ENCODE measurements at regions not wholly inside any gene's neighbourhood (a gene's known extent, or its start where the extent isn't known, plus 50 kb on each side); places are given as distances from the start of the nearest gene placed in this dataset.

GRCh38 chr4:126386512-126386911 is 1071.8 kb downstream of the FAT4 start:
- no peak overlapping the region for H3K4me3 ChIP-seq (ENCODE audit: control insufficient read depth, low read depth, low read length)
- TF ChIP-seq CTCF (conservative IDR thresholded peaks at IDR 0.05; ENCODE audit: control insufficient read depth, insufficient read depth, low read depth, low read length): no peak
- DNase-seq (ENCODE audit: low read depth): peak; percentile 7

- no peak overlapping the region for H3K4me3 ChIP-seq (ENCODE audit: control insufficient read depth, low read depth, low read length)
- peak; percentile 36 for DNase-seq (ENCODE audit: low read depth)
- TF ChIP-seq CTCF (conservative IDR thresholded peaks at IDR 0.05; ENCODE audit: control insufficient read depth, insufficient read depth, low read depth, low read length): no peak
Observed at GRCh38 chr4:126395664-126396063, 1080.9 kb downstream of the FAT4 start.

GRCh38 chr4:126396121-126396520 is 1081.4 kb downstream of the FAT4 start:
- no peak for DNase-seq (ENCODE audit: low read depth)
- no peak overlapping the region for H3K4me3 ChIP-seq (ENCODE audit: control insufficient read depth, low read depth, low read length)
- no peak for TF ChIP-seq CTCF (conservative IDR thresholded peaks at IDR 0.05; ENCODE audit: control insufficient read depth, insufficient read depth, low read depth, low read length)

GRCh38 chr4:126396703-126397102 is 1081.9 kb downstream of the FAT4 start:
- no peak overlapping the region for H3K4me3 ChIP-seq (ENCODE audit: control insufficient read depth, low read depth, low read length)
- DNase-seq (ENCODE audit: low read depth): no peak
- no peak for TF ChIP-seq CTCF (conservative IDR thresholded peaks at IDR 0.05; ENCODE audit: control insufficient read depth, insufficient read depth, low read depth, low read length)

- TF ChIP-seq CTCF (conservative IDR thresholded peaks at IDR 0.05; ENCODE audit: control insufficient read depth, insufficient read depth, low read depth, low read length): no peak
- H3K4me3 ChIP-seq (ENCODE audit: control insufficient read depth, low read depth, low read length): no peak overlapping the region
- peak; percentile 41 for DNase-seq (ENCODE audit: low read depth)
Observed at GRCh38 chr4:126404549-126404948, 1089.8 kb downstream of the FAT4 start.

GRCh38 chr4:126405369-126405982 is 1090.7 kb downstream of the FAT4 start:
- H3K4me3 ChIP-seq (ENCODE audit: control insufficient read depth, low read depth, low read length): no peak overlapping the region
- peak; percentile 47 for DNase-seq (ENCODE audit: low read depth)
- TF ChIP-seq CTCF (conservative IDR thresholded peaks at IDR 0.05; ENCODE audit: control insufficient read depth, insufficient read depth, low read depth, low read length): peak; percentile 64

GRCh38 chr4:126409746-126410145 is 1095.0 kb downstream of the FAT4 start:
- no peak for DNase-seq (ENCODE audit: low read depth)
- TF ChIP-seq CTCF (conservative IDR thresholded peaks at IDR 0.05; ENCODE audit: control insufficient read depth, insufficient read depth, low read depth, low read length): no peak
- H3K4me3 ChIP-seq (ENCODE audit: control insufficient read depth, low read depth, low read length): no peak overlapping the region
